ENCODE measurements at regions not wholly inside any gene's neighbourhood (a gene's known extent, or its start where the extent isn't known, plus 50 kb on each side); places are given as distances from the start of the nearest gene placed in this dataset.

DNA sequence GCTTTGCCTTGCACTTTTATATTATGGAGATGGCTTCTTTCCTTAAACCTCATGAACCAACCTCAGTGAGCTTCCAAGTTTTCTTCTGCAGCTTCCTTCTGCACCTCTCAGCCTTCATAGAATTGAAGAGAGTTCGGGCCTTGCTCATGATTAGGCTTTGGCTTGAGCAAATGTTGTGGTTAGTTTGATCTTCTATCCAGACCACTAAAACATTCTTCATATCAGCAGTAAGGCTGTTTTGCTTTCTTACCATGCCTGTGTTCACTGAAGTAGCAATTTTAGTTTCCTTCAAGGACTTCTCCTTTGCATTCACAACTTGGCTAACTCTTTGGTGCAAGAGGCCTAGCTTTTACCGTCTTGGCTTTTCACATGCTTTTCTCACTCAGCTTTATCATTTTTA lies 125.4 kb downstream of the SNAPC1 start:
- no peaks in the 10 kb centered on the region for H3K9me3 ChIP-seq (ENCODE audit: control insufficient read depth, insufficient read depth, low read length)
- H2AFZ ChIP-seq (replicated peaks; ENCODE audit: low read length, poor library complexity) = no peak overlapping the region
- WGBS, 2 experiments (ENCODE audit: extremely low coverage in 2 of 2, insufficient read length in 1 of 2) = no CpG with 5 or more reads among the region's 2 CpGs
- TF ChIP-seq BHLHE40 (IDR thresholded peaks at IDR 0.05; ENCODE audit: low read depth, low read length) = no peak
- no peak for TF ChIP-seq NFE2L2 (IDR thresholded peaks at IDR 0.05; ENCODE audit: low read depth, low read length)
- no peak for TF ChIP-seq ELK1 (IDR thresholded peaks at IDR 0.05; ENCODE audit: borderline replicate concordance, low read depth, low read length)
- no peak for TF ChIP-seq CHD1 (IDR thresholded peaks at IDR 0.05; ENCODE audit: low read depth, low read length)
- no peak for TF ChIP-seq POLR2A (IDR thresholded peaks at IDR 0.05; ENCODE audit: low read depth, low read length)
- TF ChIP-seq MAFK (IDR thresholded peaks at IDR 0.05; ENCODE audit: low read depth, low read length) = no peak
- TF ChIP-seq CEBPB (IDR thresholded peaks at IDR 0.05; ENCODE audit: low read depth, low read length) = no peak
- TF ChIP-seq SMC3 (IDR thresholded peaks at IDR 0.05; ENCODE audit: low read depth, low read length) = no peak
- no peak for TF ChIP-seq RCOR1 (IDR thresholded peaks at IDR 0.05; ENCODE audit: insufficient replicate concordance, low read length)
- no peak for TF ChIP-seq RAD21 (IDR thresholded peaks at IDR 0.05; ENCODE audit: low read length)
- no peak for TF ChIP-seq FOS (IDR thresholded peaks at IDR 0.05; ENCODE audit: low read depth, low read length)
- H2BK20ac ChIP-seq (ENCODE audit: low read depth, low read length) = no peak overlapping the region
- H3K23ac ChIP-seq (ENCODE audit: low read depth, low read length) = no peak overlapping the region
- no peaks in the 10 kb centered on the region for H4K20me1 ChIP-seq (ENCODE audit: insufficient read depth, low read length)
- no peak overlapping the region for H3K4me2 ChIP-seq (ENCODE audit: low read depth, low read length)
- H3K27ac ChIP-seq (ENCODE audit: insufficient read depth, low read length) = no peak overlapping the region
- ATAC-seq (ENCODE audit: low read depth) (no peak), DNase-seq (no peak)
- no peaks in the 10 kb centered on the region for H3K79me1 ChIP-seq (ENCODE audit: low read depth in 1 of 2, low read length in 2 of 2)
- H4K5ac ChIP-seq (ENCODE audit: low read depth, low read length) = no peak overlapping the region
- ChIA-PET CTCF (no interaction called here), POLR2A (ENCODE audit: unreplicated experiment) (no interaction called here)
- no peaks in the 10 kb centered on the region for H3K9me1 ChIP-seq (ENCODE audit: insufficient read depth, low read length)
- intact Hi-C loops (cut with micrococcal nuclease) (no loop called here), dilution Hi-C loops (cut with HindIII; ENCODE audit: low sequenced_read_pairs, unreplicated experiment) (no loop called here), in situ Hi-C loops (cut with MboI; ENCODE audit: low sequenced_read_pairs) (no loop called here)
- H2AK5ac ChIP-seq (ENCODE audit: low read depth, low read length) = no peak overlapping the region
- H3K56ac ChIP-seq (ENCODE audit: extremely low read depth, insufficient read depth, low read length) = no peak overlapping the region
- peaks cover 13% of the 10 kb centered on the region for H3K27me3 ChIP-seq (ENCODE audit: control insufficient read depth, insufficient read depth, low read length)
- H4K8ac ChIP-seq (ENCODE audit: low read depth in 2 of 2, low read length in 2 of 2) = no peak overlapping the region
- BruUV-seq (replicated peaks) = no TSS peak
- H2BK15ac ChIP-seq (ENCODE audit: low read depth, low read length) = no peak overlapping the region
- no peaks in the 10 kb centered on the region for H3K4me1 ChIP-seq (ENCODE audit: control insufficient read depth, insufficient read depth, low read length)
- no peak overlapping the region for H4K91ac ChIP-seq (ENCODE audit: insufficient read depth, low read depth, low read length)
- H2AK9ac ChIP-seq (replicated peaks; ENCODE audit: low read depth, low read length, poor library complexity) = no peak overlapping the region
- no peak overlapping the region for H3K9ac ChIP-seq (ENCODE audit: low read depth, low read length)
- no peak overlapping the region for H2BK120ac ChIP-seq (ENCODE audit: low read depth, low read length)
- no peak overlapping the region for H3K14ac ChIP-seq (replicated peaks; ENCODE audit: low read depth, low read length)
- H3K18ac ChIP-seq (ENCODE audit: low read depth, low read length) = no peak overlapping the region
- H3K4me3 ChIP-seq (ENCODE audit: insufficient read depth, low read depth, low read length) = no peak overlapping the region
- H2BK5ac ChIP-seq (ENCODE audit: low read depth, low read length, poor library complexity, severe bottlenecking) = no peak overlapping the region
- no peaks in the 10 kb centered on the region for H3K36me3 ChIP-seq (ENCODE audit: control insufficient read depth, insufficient read depth, low read length)
- H3K4ac ChIP-seq (ENCODE audit: low read depth, low read length) = no peak overlapping the region

All from IMR-90 (cell line).